ENCODE measurements at regions not wholly inside any gene's neighbourhood (a gene's known extent, or its start where the extent isn't known, plus 50 kb on each side); places are given as distances from the start of the nearest gene placed in this dataset.

DNA sequence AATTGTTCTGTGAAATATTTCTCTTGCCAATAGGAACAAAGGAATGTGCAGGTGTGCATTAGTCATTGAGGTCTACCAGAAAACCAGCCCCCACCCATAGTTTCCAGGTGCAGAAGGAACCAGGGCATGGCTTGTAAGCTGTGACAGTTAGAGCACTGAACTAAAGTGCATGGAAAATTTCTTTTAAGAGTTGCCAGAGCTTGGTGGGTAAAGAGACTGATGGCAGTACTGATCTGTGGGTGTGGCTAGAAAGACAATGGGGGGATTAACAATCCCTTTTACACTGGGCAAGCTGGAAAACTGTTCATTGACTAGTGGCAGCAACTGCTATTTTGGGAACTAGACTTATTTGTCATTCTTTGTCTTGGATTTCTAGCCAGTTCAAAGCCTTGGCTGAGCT is 326.9 kb downstream of the PCDH19 start:
- TF ChIP-seq, protein P1, sequence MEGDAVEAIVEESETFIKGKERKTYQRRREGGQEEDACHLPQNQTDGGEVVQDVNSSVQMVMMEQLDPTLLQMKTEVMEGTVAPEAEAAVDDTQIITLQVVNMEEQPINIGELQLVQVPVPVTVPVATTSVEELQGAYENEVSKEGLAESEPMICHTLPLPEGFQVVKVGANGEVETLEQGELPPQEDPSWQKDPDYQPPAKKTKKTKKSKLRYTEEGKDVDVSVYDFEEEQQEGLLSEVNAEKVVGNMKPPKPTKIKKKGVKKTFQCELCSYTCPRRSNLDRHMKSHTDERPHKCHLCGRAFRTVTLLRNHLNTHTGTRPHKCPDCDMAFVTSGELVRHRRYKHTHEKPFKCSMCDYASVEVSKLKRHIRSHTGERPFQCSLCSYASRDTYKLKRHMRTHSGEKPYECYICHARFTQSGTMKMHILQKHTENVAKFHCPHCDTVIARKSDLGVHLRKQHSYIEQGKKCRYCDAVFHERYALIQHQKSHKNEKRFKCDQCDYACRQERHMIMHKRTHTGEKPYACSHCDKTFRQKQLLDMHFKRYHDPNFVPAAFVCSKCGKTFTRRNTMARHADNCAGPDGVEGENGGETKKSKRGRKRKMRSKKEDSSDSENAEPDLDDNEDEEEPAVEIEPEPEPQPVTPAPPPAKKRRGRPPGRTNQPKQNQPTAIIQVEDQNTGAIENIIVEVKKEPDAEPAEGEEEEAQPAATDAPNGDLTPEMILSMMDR (conservative IDR thresholded peaks at IDR 0.05 in 1 of 2, IDR thresholded peaks at IDR 0.05 in 1 of 2; ENCODE audit: extremely low read depth in 1 of 2, insufficient read depth in 1 of 2, low read depth in 1 of 2, low read length in 2 of 2), result no peak
- no peak for TF ChIP-seq EZH2 (IDR thresholded peaks at IDR 0.05; ENCODE audit: borderline replicate concordance, low read length)

Data from mammary epithelial cell (primary cell).